ENCODE measurements at regions not wholly inside any gene's neighbourhood (a gene's known extent, or its start where the extent isn't known, plus 50 kb on each side); places are given as distances from the start of the nearest gene placed in this dataset.
"Not testable (repeated sequence)": the region's sequence is repeated elsewhere in the genome, so short reads cannot be mapped to it uniquely, and the experiment has no call there.

DNA sequence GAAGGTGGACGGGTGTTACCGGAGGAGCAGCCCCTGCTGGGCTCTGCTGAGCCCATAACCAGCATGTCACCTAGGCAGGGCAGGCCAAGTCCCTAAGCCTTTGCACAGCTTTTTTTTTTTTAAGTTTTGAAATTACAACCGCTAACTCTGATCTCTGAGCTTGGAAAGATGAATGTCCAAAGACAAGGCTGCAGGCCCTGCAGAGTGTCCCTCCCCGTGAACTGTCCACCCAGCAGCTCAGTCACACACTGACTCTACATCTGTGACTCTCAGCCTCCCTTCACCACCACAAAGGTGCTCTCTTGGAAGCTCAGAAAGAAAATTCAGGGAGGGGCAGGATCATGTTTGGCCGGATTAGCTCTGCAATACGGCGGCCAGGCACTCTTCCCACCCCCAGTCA, 119.0 kb upstream of the PPP1R26 start:
- H3K9ac ChIP-seq (ENCODE audit: insufficient read depth, low read length): no peak overlapping the region
- no peak overlapping the region for H3K27ac ChIP-seq (ENCODE audit: insufficient read depth, low read length)
- no peaks in the 10 kb centered on the region for H3K27me3 ChIP-seq (ENCODE audit: control insufficient read depth, insufficient read depth, low read length)
- no peak overlapping the region for H3K4me3 ChIP-seq (replicated peaks in 1 of 4; ENCODE audit: control extremely low read depth in 1 of 4, insufficient read depth in 1 of 4, low read depth in 3 of 4, low read length in 4 of 4)
- H3K9me3 ChIP-seq (ENCODE audit: control insufficient read depth, insufficient read depth, low read depth, low read length): no peaks in the 10 kb centered on the region
- no peak overlapping the region for H3K4me2 ChIP-seq (ENCODE audit: extremely low read depth, insufficient read depth, low read length)
- H3K4me1 ChIP-seq (ENCODE audit: control insufficient read depth, extremely low read depth, insufficient read depth, low read length): no peaks in the 10 kb centered on the region
- TF ChIP-seq, protein P1, sequence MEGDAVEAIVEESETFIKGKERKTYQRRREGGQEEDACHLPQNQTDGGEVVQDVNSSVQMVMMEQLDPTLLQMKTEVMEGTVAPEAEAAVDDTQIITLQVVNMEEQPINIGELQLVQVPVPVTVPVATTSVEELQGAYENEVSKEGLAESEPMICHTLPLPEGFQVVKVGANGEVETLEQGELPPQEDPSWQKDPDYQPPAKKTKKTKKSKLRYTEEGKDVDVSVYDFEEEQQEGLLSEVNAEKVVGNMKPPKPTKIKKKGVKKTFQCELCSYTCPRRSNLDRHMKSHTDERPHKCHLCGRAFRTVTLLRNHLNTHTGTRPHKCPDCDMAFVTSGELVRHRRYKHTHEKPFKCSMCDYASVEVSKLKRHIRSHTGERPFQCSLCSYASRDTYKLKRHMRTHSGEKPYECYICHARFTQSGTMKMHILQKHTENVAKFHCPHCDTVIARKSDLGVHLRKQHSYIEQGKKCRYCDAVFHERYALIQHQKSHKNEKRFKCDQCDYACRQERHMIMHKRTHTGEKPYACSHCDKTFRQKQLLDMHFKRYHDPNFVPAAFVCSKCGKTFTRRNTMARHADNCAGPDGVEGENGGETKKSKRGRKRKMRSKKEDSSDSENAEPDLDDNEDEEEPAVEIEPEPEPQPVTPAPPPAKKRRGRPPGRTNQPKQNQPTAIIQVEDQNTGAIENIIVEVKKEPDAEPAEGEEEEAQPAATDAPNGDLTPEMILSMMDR (conservative IDR thresholded peaks at IDR 0.05 in 1 of 2, IDR thresholded peaks at IDR 0.05 in 1 of 2; ENCODE audit: low read depth in 1 of 2, low read length in 2 of 2): no peak
- no peak for TF ChIP-seq EZH2 (IDR thresholded peaks at IDR 0.05; ENCODE audit: low read length, missing control alignments)
- H4K20me1 ChIP-seq (ENCODE audit: control insufficient read depth, extremely low read depth, insufficient read depth, low read length): no peaks in the 10 kb centered on the region
- H2AFZ ChIP-seq (ENCODE audit: low read length): no peak overlapping the region
- no peaks in the 10 kb centered on the region for H3K36me3 ChIP-seq (ENCODE audit: control insufficient read depth, insufficient read depth, low read length)
- no peak for DNase-seq (ENCODE audit: low read depth in 2 of 2)
- H3K79me2 ChIP-seq (ENCODE audit: control insufficient read depth, insufficient read depth, low read length): no peaks in the 10 kb centered on the region

DNA sequence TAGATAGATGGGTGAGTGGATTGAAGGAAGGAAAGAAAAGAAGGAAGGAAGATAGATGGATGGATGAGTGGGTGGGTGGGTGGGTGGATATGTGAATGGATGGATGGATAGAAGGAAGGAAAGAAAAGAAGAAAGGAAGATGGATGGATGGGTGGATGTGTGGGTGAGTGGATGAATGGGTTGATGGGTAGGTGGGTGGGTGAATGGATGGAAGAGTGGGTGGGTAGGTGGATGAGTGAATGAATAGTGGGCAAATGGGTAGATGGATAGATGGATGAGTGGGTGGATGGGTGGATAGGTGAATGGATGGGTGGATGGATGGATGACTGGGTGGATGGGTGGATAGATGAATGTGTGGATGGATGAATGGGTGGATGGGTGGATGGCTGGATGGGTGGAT, 117.9 kb upstream of the PPP1R26 start:
- not testable (repeated sequence) for H3K4me2 ChIP-seq (ENCODE audit: extremely low read depth, insufficient read depth, low read length); H3K36me3 ChIP-seq (ENCODE audit: control insufficient read depth, insufficient read depth, low read length); H3K9ac ChIP-seq (ENCODE audit: insufficient read depth, low read length); H3K79me2 ChIP-seq (ENCODE audit: control insufficient read depth, insufficient read depth, low read length); H3K4me3 ChIP-seq (replicated peaks in 1 of 4; ENCODE audit: control extremely low read depth in 1 of 4, insufficient read depth in 1 of 4, low read depth in 3 of 4, low read length in 4 of 4); H3K9me3 ChIP-seq (ENCODE audit: control insufficient read depth, insufficient read depth, low read depth, low read length); H3K4me1 ChIP-seq (ENCODE audit: control insufficient read depth, extremely low read depth, insufficient read depth, low read length); H4K20me1 ChIP-seq (ENCODE audit: control insufficient read depth, extremely low read depth, insufficient read depth, low read length); DNase-seq (ENCODE audit: low read depth in 2 of 2); H3K27ac ChIP-seq (ENCODE audit: insufficient read depth, low read length); H2AFZ ChIP-seq (ENCODE audit: low read length); H3K27me3 ChIP-seq (ENCODE audit: control insufficient read depth, insufficient read depth, low read length)

DNA sequence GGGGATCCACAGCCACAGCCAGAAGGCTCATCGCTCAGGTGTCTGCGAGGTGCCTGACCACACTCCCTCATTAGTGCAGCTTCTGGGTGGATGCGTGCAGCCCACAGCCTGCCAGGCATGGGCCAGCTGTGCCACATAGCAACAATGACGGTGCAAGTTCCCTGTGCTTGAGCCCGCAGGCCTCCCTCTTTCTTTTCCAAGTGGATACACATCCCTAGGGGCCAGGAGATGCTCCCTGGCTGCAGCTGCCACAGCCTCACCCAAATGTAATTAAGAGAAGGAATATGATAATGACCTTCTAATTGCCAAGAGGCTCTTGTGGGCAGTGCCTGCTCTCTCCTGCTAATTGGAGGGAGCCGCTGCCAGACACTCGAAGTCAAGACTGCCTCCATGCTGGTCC, 116.0 kb upstream of the PPP1R26 start:
- no peak for DNase-seq (ENCODE audit: low read depth in 2 of 2)
- Histone ChIP-seq H3K4me1 (ENCODE audit: control insufficient read depth, extremely low read depth, insufficient read depth, low read length) (no peaks in the 10 kb centered on the region), H3K36me3 (ENCODE audit: control insufficient read depth, insufficient read depth, low read length) (no peaks in the 10 kb centered on the region), H3K79me2 (ENCODE audit: control insufficient read depth, insufficient read depth, low read length) (no peaks in the 10 kb centered on the region), H3K9me3 (ENCODE audit: control insufficient read depth, insufficient read depth, low read depth, low read length) (no peaks in the 10 kb centered on the region), H3K4me2 (ENCODE audit: extremely low read depth, insufficient read depth, low read length) (no peak overlapping the region), H3K27ac (ENCODE audit: insufficient read depth, low read length) (no peak overlapping the region), H2AFZ (ENCODE audit: low read length) (no peak overlapping the region), H3K27me3 (ENCODE audit: control insufficient read depth, insufficient read depth, low read length) (no peaks in the 10 kb centered on the region), H4K20me1 (ENCODE audit: control insufficient read depth, extremely low read depth, insufficient read depth, low read length) (no peaks in the 10 kb centered on the region), H3K9ac (ENCODE audit: insufficient read depth, low read length) (no peak overlapping the region), H3K4me3 (replicated peaks in 1 of 4; ENCODE audit: control extremely low read depth in 1 of 4, insufficient read depth in 1 of 4, low read depth in 3 of 4, low read length in 4 of 4) (no peak overlapping the region)
- no peak for TF ChIP-seq EZH2 (IDR thresholded peaks at IDR 0.05; ENCODE audit: low read length, missing control alignments)
- TF ChIP-seq, protein P1 (conservative IDR thresholded peaks at IDR 0.05 in 1 of 2, IDR thresholded peaks at IDR 0.05 in 1 of 2; ENCODE audit: low read depth in 1 of 2, low read length in 2 of 2): no peak
